ENCODE measurements at regions not wholly inside any gene's neighbourhood (a gene's known extent, or its start where the extent isn't known, plus 50 kb on each side); places are given as distances from the start of the nearest gene placed in this dataset.
A peak's percentile ranks its signal among the peaks of the same experiment; 100 is the strongest.

DNA sequence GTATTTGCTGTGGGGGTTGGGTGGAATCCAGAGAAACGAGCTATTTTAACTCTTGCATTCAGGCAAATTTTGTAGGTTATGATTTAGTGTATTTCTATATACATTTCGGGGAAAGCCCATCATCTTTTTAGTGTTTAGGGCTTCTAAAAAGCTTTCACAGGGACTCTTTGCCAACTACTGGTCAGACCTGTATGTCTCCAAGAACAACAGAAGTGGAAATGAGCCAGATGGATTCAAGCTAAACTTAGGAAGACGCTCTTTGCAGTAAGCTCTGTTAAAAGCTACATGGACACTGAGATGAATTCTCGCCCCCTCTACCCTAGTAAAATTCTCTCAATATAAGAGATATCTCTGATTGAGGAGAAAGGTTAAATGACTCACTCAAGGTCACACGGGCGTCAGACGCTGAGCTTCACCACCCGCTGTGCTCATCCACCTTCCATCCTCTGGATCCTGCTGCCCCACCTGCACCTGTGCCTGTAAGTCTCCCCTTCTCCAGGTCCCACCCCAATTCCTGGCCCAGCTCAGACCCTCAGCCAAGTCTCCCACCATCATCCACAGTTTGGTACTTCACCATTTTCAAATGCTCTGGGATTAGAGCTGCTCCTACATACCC is 85.6 kb downstream of the MARCHF4 start:
- ATAC-seq (no peak), DNase-seq (no peak)

GRCh38 chr2:216285701-216286100 is 86.6 kb downstream of the MARCHF4 start:
- DNase-seq: no peak
- ATAC-seq: no peak

DNA sequence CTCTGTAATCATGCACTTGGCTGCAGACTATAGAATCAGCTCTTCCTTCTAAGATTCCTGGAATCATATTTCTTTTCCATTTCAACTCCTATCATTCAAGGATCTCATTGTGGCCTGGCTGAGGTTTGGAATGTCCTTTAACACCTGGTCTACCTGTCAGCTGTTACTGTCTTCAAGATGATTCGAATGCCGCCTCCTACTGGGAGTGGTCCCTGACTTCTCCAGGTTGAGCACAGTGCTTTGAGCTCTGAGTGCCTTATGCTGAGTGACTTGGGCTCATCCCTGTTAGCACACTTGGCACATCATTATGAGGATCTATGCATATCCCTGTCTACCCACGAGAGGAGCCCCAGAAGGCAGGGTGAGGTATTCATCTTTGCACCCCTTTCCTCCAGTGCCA is 87.6 kb downstream of the MARCHF4 start:
- DNase-seq: no peak
- no peak for ATAC-seq

DNA sequence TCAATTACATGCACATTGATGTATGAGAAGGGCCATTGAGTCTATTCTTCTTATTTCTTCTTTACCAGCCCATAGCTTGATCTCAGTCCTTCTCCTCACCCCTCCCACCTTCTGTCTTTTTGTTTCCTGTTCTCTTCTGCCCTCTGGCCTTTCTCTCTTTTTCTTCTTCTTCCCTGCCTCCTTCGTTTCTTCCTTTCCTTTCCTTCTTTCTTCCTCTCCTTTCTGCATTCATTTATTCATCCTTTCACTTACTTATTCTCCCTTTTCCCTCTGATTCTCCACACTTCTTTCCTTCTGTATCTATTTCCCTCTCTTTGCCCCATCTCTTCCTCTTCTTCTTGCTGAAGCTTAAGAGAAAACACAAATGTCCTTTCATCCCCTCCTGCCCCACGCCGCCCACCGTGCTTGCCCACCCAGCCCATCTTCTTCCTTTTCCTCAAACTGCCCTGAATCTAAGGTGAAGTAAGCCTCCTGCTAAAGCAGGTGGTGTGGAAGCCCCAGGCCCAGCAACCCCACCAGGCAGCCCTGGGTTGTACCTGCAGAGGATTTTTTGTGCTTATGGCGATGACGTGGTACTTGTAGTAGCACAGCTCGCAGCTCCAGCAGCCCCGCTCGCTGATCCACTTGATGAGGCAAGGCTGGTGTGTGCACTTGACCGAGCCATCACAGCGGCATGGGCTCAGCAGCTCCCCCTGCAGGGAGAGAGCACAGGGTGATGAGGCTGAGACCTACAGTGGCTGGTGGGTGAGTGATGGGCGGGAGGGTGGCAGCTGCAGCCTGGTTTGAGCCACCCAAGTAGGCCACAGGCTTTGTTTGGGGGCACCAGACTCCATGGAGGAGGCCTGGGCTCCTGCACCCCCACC is 89.0 kb downstream of the MARCHF4 start:
- DNase-seq (peak; percentile 41), ATAC-seq (no peak)

DNA sequence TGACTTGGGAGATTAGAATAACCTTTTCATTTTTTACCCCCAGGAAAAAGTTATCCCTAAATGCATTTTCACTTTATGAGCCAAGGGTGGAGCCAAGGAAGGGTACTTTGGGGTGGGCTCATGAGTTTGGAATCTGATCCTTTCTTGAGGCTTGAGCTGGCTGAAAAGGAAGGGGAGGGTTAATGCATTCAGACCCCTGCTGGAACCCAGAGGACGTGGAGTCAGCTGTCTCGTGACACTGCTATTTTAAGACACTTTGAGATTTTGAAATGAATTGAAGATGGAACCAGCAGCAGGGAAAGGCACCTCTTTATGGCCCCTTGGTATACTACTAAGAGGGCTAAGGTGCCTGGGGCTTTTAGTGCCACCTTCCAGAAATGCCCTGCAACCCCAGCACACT is 90.4 kb downstream of the MARCHF4 start:
- DNase-seq (no peak), ATAC-seq (no peak)

DNA sequence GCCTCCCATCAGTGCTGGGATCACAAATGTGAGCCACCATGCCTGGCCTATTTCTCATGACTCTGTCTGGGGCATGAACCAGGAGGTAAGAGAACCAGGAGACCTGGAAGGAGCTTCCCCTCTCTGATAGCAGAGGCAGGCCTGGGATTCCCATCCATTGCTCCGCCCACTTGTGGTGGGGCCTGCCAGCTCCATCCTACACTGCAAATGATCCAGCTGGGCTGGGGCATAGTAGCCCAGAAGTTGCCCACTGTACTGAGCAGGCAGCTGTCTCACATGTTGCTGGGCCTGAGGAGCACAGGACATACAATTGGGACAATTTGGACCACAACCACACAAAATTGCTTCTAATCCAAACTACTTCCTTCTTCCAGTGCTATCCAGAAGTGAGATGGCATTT is 91.0 kb downstream of the MARCHF4 start:
- no peak for DNase-seq
- ATAC-seq: no peak

- DNase-seq (no peak), ATAC-seq (no peak)
These were observed 92.8 kb downstream of the MARCHF4 start for GRCh38 chr2:216279459-216279858.

GRCh38 chr2:216279031-216279430 is 93.3 kb downstream of the MARCHF4 start:
- no peak for ATAC-seq
- no peak for DNase-seq

GRCh38 chr2:216275890-216276289 is 96.4 kb downstream of the MARCHF4 start:
- ATAC-seq (no peak), DNase-seq (no peak)

- DNase-seq: no peak
- ATAC-seq: no peak
These were observed 98.0 kb downstream of the MARCHF4 start for GRCh38 chr2:216274194-216274840.

DNA sequence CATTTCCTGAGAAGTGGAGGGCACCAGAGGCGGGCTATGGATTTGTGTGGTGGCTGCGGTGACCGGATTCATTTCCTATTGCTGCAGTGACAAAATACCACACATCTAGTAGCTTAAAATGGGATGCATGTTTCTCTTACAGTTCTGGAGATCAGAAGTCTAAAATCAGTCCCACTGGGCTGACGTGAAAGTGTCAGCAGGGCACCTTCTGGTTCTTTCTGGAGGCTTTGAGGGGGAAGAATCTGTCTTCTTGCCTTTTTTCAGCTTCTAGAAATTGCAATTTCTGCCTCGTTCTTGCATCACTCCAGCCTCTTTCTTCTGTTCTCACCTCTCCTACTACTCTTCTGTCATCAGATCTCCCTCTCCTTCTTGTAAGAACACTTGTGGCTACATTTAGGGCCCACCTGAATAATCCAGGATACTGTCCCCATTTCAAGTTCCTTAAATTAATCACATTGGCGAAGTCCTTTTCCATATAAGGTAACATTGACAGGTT is 111.2 kb downstream of the MARCHF4 start:
- ATAC-seq (no peak), DNase-seq (no peak)

DNA sequence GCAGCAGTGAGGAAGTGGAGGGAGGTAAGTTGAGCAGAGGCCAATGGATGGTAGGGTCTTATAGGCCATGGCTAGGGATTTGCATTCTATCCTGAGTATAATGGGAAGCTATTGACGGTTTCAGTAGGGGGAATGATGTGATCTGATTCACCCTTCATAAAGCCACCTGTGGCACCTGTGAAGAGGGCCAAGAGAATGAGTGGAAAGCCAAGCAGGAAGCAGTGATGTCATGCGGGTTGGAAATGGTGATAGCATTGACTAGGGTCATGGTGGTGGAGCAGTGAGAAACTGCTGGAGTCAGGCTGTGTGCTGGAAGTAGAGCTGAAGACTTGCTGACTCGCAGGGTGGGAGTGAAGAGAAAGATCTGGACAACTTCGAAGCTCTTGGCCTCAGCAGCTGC is 111.7 kb downstream of the MARCHF4 start:
- no peak for ATAC-seq
- no peak for DNase-seq

DNA sequence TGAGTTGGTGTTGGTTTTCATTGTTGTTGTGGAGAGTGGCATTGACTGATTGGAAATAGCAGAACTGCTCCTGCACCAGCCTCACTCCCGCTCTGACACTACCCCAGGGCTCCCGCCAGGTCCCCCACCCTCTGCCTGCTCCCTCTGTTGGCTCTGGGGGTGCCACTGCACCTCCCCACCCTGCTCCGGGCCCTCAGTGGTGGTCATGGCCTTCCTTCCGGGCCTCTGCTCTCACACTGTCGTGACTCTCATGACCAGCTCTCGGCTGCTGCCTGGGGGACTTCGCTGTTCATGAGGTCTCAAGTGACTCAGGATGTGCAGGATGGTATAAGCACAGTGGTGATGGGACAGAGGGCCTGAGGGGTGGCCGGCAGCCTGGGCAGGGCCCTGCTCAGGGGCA is 113.2 kb downstream of the MARCHF4 start:
- peak; percentile 26 for ATAC-seq
- DNase-seq: no peak

GRCh38 chr2:216257089-216257488 is 115.2 kb downstream of the MARCHF4 start:
- DNase-seq (no peak), ATAC-seq (no peak)
